GM18507 (cell line): ENCODE measurements at regions not wholly inside any gene's neighbourhood (a gene's known extent, or its start where the extent isn't known, plus 50 kb on each side); places are given as distances from the start of the nearest gene placed in this dataset.
A peak's percentile ranks its signal among the peaks of the same experiment; 100 is the strongest.

Experiments used
- DNase-seq: peaks from one replicate; pipeline ENCODE4 v3.0.0; 2011; ENCODE audit warnings: low read depth; ENCODE audit not compliant: insufficient read length; ENCODE audit errors: extremely low spot score
- FAIRE-seq: peaks from 2 replicates; lab custom pipeline; 2011; peaks lifted over from hg19 to GRCh38; lab: Jason Lieb, UNC

GRCh38 chr6:79780881-79781280 is 149.8 kb downstream of the SH3BGRL2 start:
- DNase-seq (no peak), FAIRE-seq (no peak)

- DNase-seq (no peak), FAIRE-seq (no peak)
Observed at GRCh38 chr6:79778816-79779215, 147.7 kb downstream of the SH3BGRL2 start.

DNA sequence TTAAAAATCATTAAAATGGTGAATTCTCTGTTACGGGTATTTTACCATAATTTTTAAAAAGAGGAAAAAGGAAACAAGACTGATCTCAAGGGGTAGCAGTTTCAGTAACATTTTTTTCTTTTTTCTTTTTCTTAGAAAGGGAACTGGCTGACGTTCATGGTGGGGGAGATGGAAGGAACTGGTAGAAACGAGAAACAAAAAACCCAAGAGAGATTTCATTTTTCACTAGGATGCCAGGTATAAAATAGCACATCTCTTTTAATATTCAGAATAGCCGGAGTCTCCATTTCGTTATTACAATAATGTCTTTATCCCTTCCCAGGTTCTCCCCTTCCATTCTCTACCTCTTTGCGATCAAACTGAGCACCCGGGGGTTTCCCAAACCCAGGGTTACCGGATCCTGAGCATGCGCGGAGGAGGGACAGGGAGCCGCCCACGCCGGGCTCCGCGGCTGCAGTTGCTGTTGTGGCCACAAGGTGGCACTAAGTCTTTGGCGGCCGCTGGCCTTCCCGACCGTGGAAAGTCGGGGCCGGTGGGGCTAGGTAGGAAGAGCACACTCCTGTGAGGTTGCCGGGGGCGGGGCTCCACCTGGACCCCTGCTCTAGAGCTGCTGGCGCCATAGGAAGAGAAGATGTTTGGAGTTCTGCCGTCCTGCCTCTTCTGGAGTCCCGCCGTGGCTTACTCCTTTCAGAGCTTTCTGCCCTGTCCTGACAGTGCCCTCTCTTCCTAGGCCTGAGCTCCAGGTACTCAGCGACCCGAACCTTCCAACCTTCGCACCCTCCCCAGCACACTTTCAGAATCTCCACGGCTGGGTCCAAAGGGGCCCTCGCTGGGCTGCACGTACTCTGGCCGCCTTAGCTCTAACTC is 146.8 kb downstream of the SH3BGRL2 start:
- FAIRE-seq (peak; percentile 86), DNase-seq (peak; percentile 78)

- DNase-seq (no peak), FAIRE-seq (no peak)
Observed at GRCh38 chr6:79776076-79776475, 144.9 kb downstream of the SH3BGRL2 start.

DNA sequence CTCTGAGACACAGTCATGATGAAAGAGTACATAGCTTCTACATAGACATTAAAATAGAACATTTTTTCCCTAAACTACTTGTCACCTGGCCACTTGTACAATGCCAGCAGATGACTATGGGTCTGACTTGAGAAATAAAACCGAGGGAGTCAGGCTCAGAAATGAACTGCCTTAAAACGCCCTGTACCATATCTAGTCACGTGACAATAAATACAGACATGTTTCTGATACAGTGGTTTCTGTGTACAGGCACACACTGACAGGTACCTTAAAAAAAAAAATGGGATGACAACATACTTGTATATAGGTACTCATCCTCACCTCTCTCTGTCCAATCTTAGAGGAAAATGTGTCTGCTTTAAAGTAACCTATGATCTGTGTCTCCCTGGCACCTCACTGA is 144.1 kb downstream of the SH3BGRL2 start:
- FAIRE-seq (no peak), DNase-seq (no peak)

DNA sequence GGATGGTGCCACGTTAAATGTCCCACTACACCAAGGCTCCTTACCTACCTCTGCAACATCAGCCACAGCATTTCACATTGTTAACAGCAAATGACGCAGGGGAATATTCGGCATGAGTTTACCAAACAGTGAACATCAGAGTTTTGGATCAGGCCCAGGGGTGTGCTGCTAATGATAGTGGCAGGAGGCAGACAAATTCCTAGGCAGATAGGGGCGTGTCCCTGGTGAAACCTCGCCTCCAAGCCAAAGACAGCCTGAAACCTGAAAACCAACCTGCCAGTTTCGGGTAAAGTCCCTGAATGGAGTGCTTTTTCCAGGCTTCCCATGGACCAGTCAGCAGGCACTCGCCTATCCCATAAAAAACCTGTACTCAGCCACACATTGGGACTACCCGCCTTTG is 133.6 kb downstream of the SH3BGRL2 start:
- FAIRE-seq: no peak
- no peak for DNase-seq

GRCh38 chr6:79763301-79763700 is 132.2 kb downstream of the SH3BGRL2 start:
- DNase-seq (no peak), FAIRE-seq (no peak)

DNA sequence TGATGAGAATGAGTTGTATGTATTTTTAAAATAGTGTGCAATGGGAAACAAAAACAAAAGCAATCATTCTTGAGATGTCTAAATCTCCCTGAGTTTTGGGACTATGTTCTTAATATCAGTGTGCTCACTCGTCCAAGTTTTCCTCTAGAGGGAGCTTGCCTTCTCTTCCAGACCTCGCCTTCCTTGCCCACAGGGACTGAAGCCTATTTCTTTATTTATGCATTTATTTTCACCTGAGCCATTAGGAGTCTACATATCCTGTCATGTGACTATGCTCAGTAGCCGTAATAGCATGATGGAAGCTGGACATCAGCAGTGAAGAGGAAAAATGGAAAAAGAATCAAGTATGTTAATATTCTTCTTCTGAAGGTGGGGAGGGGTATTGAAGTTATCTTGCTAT is 131.2 kb downstream of the SH3BGRL2 start:
- FAIRE-seq: no peak
- no peak for DNase-seq

DNA sequence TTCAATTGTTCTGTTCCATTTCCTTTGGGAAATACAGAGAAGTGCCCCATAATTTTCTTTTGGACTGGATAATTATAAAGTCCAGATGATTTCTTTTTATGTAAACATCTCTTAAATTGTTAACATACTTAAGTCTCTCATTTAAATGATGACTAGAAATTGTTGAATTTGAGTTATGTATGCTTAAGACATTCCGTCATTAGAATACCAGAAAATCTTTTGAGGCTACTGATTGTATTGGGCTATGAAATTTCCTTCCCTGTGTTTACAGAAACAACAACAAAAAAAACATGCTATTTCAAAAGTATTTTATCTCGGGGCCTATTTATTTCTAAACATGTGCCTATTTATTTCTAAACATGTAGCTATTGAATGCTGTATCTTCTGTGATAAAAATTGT is 125.4 kb downstream of the SH3BGRL2 start:
- DNase-seq (no peak), FAIRE-seq (no peak)

DNA sequence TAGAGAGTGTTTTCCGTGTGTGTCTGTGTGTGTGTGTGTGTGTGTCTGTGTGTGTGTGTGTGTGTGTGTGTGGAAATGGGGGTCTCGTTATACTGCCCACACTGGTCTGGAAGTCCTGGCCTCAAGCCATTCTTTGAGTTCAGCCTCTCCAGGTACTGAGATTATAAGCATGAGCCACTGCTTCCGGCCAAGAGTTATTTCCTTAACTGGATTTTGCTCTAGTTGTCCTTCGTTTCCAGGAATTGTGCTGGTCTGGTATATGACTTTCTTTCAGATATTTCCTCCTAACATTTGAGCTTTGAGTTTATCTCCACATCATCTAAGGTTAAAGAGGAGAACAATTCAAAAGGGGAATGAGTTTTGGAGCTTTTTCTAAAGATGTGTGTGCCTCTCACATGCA is 124.8 kb downstream of the SH3BGRL2 start:
- FAIRE-seq: no peak
- DNase-seq: no peak
